ENCODE measurements at regions not wholly inside any gene's neighbourhood (a gene's known extent, or its start where the extent isn't known, plus 50 kb on each side); places are given as distances from the start of the nearest gene placed in this dataset.

DNA sequence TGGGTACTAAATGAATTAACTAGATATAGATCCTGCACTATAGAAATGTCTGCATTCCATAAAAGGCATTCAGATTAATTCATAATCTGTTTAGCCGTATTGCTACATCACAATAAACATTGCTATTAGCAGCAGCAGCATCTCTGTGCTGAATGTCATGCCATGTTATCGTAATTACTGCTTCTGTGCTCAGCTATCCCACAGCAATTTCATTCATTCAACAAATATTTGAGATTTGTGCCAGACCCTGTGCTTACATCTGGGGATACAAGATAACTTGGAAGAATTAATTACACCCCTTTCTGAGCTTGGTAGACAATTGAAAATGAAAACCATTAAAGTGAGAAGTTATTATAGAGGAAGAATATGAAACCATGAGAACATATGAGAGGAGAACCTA lies 185.8 kb upstream of the C11orf87 start:
- no TSS peak for BruUV-seq (replicated peaks)
- no peaks in the 10 kb centered on the region; the same call in 1 of the 2 replicates for H3K9me2 ChIP-seq (ENCODE audit: insufficient read depth)
- TF ChIP-seq MAX (IDR thresholded peaks at IDR 0.05) (no peak), REST (IDR thresholded peaks at IDR 0.05; ENCODE audit: low read depth) (no peak), SIN3A (IDR thresholded peaks at IDR 0.05; ENCODE audit: low read depth) (no peak), ATF3 (IDR thresholded peaks at IDR 0.05) (no peak), SP1 (IDR thresholded peaks at IDR 0.05; ENCODE audit: low read depth) (no peak), ELF1 (IDR thresholded peaks at IDR 0.05; ENCODE audit: borderline replicate concordance, low read depth) (no peak), CTCF (IDR thresholded peaks at IDR 0.05 in 2 of 3, conservative IDR thresholded peaks at IDR 0.05 in 1 of 3; ENCODE audit: borderline replicate concordance in 1 of 3, insufficient read depth in 1 of 3, low read depth in 2 of 3, low read length in 2 of 3) (no peak), ZNF274 (IDR thresholded peaks at IDR 0.05; ENCODE audit: low read depth, low read length) (no peak), FOSL1 (IDR thresholded peaks at IDR 0.05; ENCODE audit: low read depth) (no peak)
- TF ChIP-seq, protein P1, sequence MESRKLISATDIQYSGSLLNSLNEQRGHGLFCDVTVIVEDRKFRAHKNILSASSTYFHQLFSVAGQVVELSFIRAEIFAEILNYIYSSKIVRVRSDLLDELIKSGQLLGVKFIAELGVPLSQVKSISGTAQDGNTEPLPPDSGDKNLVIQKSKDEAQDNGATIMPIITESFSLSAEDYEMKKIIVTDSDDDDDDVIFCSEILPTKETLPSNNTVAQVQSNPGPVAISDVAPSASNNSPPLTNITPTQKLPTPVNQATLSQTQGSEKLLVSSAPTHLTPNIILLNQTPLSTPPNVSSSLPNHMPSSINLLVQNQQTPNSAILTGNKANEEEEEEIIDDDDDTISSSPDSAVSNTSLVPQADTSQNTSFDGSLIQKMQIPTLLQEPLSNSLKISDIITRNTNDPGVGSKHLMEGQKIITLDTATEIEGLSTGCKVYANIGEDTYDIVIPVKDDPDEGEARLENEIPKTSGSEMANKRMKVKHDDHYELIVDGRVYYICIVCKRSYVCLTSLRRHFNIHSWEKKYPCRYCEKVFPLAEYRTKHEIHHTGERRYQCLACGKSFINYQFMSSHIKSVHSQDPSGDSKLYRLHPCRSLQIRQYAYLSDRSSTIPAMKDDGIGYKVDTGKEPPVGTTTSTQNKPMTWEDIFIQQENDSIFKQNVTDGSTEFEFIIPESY (IDR thresholded peaks at IDR 0.05; ENCODE audit: extremely low read depth, insufficient replicate concordance, low read length): no peak
- no peaks in the 10 kb centered on the region for H3K27me3 ChIP-seq (ENCODE audit: insufficient read depth, low read length)
- no peak overlapping the region for H2AFZ ChIP-seq (ENCODE audit: low read depth, low read length, poor library complexity, severe bottlenecking)
- no peak overlapping the region for H3K4me2 ChIP-seq (ENCODE audit: low read length)
- ChIA-PET RAD21 (ENCODE audit: low non-redundant PET in 1 of 2, low total read pairs in 2 of 2, uncharacterized antibody in 2 of 2, unreplicated experiment in 2 of 2) (no interaction called here), CTCF (no interaction called here), POLR2A (no interaction called here)
- intact Hi-C loops (cut with micrococcal nuclease): no loop called here
- H4K20me1 ChIP-seq (ENCODE audit: insufficient read depth): no peaks in the 10 kb centered on the region
- no peak overlapping the region for H3K4me3 ChIP-seq (replicated peaks in 1 of 2; ENCODE audit: low read depth in 1 of 2, low read length in 2 of 2)
- no peak for DNase-seq (ENCODE audit: low read depth, low spot score)
- no peaks in the 10 kb centered on the region for H3K79me2 ChIP-seq (ENCODE audit: insufficient read depth, low read length)
- H3K9me3 ChIP-seq (ENCODE audit: control insufficient read depth in 1 of 2, insufficient read depth in 1 of 2, low read depth in 1 of 2, low read length in 2 of 2): no peaks in the 10 kb centered on the region
- H3K27ac ChIP-seq (ENCODE audit: low read depth, low read length): no peak overlapping the region
- no peaks in the 10 kb centered on the region for H3K4me1 ChIP-seq (ENCODE audit: control insufficient read depth in 1 of 2, insufficient read depth in 2 of 2, low read length in 2 of 2)
- H3K36me3 ChIP-seq (ENCODE audit: control insufficient read depth in 1 of 2, insufficient read depth in 2 of 2, low read length in 2 of 2): no peaks in the 10 kb centered on the region
- no peak overlapping the region for H3K9ac ChIP-seq (ENCODE audit: low read length)
- no peak for ATAC-seq
